Ishikawa (cell line): ENCODE measurements at regions not wholly inside any gene's neighbourhood (a gene's known extent, or its start where the extent isn't known, plus 50 kb on each side); places are given as distances from the start of the nearest gene placed in this dataset.

Source experiments
- CEBPB ChIP-seq: IDR thresholded peaks from 2 replicates; pipeline ENCODE4 v1.6.1; 2012
- CREB1 ChIP-seq: IDR thresholded peaks from 2 replicates; pipeline ENCODE4 v1.6.1; 2012; ENCODE audit warnings: low read depth
- EGR1 ChIP-seq: IDR thresholded peaks from 2 replicates; pipeline ENCODE4 v1.6.1; 2012
- EP300 ChIP-seq: IDR thresholded peaks from 2 replicates; pipeline ENCODE4 v1.6.1; 2012; ENCODE audit warnings: borderline replicate concordance
- FOXM1 ChIP-seq: IDR thresholded peaks from 2 replicates; pipeline ENCODE4 v1.6.1; 2012; ENCODE audit warnings: low read depth, borderline replicate concordance
- NFIC ChIP-seq: IDR thresholded peaks from 2 replicates; pipeline ENCODE4 v1.6.1; 2012
- RAD21 ChIP-seq: IDR thresholded peaks from 2 replicates; pipeline ENCODE4 v1.6.1; 2012; ENCODE audit warnings: low read depth
- REST ChIP-seq: IDR thresholded peaks from 2 replicates; pipeline ENCODE4 v1.6.1; 2012; ENCODE audit warnings: low read depth, mild to moderate bottlenecking
- TAF1 ChIP-seq: IDR thresholded peaks from 2 replicates; pipeline ENCODE4 v1.6.1; 2012; ENCODE audit warnings: low read depth, mild to moderate bottlenecking
- TCF12 ChIP-seq: IDR thresholded peaks from 2 replicates; pipeline ENCODE4 v1.6.1; 2012; ENCODE audit warnings: low read depth
- TEAD4 ChIP-seq: IDR thresholded peaks from 2 replicates; pipeline ENCODE4 v1.6.1; 2012
- USF1 ChIP-seq: IDR thresholded peaks from 2 replicates; pipeline ENCODE4 v1.6.1; 2012
- YY1 ChIP-seq: IDR thresholded peaks from 2 replicates; pipeline ENCODE4 v1.6.1; 2012; ENCODE audit warnings: low read depth
- ZBTB7A ChIP-seq: IDR thresholded peaks from 2 replicates; pipeline ENCODE4 v1.6.1; 2012; ENCODE audit warnings: low read depth
- TF ChIP-seq, protein P1 (sequence below): IDR thresholded peaks from 2 replicates; pipeline ENCODE4 v1.6.1; 2012

GRCh38 chr1:37265786-37266667, 208.4 kb upstream of the ZC3H12A start:
- TF ChIP-seq CEBPB (no peak), EGR1 (no peak), TEAD4 (no peak), TCF12 (no peak), CREB1 (no peak), FOXM1 (no peak), TAF1 (no peak), RAD21 (no peak), USF1 (no peak), ZBTB7A (no peak), EP300 (no peak), YY1 (no peak), NFIC (no peak), REST (no peak)
- TF ChIP-seq, protein P1, sequence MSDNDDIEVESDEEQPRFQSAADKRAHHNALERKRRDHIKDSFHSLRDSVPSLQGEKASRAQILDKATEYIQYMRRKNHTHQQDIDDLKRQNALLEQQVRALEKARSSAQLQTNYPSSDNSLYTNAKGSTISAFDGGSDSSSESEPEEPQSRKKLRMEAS = no peak

GRCh38 chr1:37267111-37267835, 207.1 kb upstream of the ZC3H12A start:
- TF ChIP-seq RAD21 (no peak), REST (no peak), TCF12 (no peak), USF1 (no peak), ZBTB7A (no peak), EGR1 (no peak), CEBPB (no peak), EP300 (no peak)

DNA sequence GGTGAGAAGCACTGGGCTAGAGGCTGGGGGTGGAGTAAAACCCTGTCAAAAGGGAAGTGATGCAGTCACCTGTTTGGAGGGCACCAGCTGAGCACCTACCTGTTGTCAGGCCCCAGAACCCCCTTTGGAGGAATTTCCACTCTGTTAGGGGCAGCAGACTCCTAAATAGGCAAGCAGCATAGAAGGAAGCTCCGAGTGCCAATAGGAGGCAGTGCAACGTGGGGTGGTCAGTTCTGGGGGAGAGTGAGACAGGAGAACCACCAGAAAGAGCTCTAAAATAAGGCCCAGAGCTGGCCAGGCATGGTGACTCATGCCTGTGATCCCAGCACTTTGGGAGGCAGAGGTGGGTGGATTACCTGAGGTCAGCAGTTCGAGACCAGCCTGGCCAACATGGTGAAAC, 203.7 kb upstream of the ZC3H12A start:
- TF ChIP-seq EGR1 (no peak), TAF1 (no peak), REST (no peak), TCF12 (no peak)
- TF ChIP-seq, protein P1 = no peak

- TF ChIP-seq EGR1 = no peak
- TF ChIP-seq YY1 = no peak
- TF ChIP-seq CREB1 = no peak
- no peak for TF ChIP-seq USF1
- no peak for TF ChIP-seq NFIC
- no peak for TF ChIP-seq TAF1
- no peak for TF ChIP-seq TEAD4
- TF ChIP-seq, protein P1 = no peak
- TF ChIP-seq RAD21 = no peak
- TF ChIP-seq TCF12 = no peak
- TF ChIP-seq REST = no peak
- no peak for TF ChIP-seq CEBPB
These were observed 201.8 kb upstream of the ZC3H12A start for GRCh38 chr1:37272626-37273025.
